ENCODE measurements at regions not wholly inside any gene's neighbourhood (a gene's known extent, or its start where the extent isn't known, plus 50 kb on each side); places are given as distances from the start of the nearest gene placed in this dataset.

- DNase-seq (ENCODE audit: low spot score), result no peak
- in situ Hi-C loops (cut with MboI; ENCODE audit: low pct_unique_long_range_greater_than_20kb, low sequenced_read_pairs, unreplicated experiment), result no loop called here
- TF ChIP-seq CTCF (IDR thresholded peaks at IDR 0.05; ENCODE audit: extremely low read depth, insufficient read depth, missing control alignments), result no peak
Observed at GRCh38 chr16:86221085-86221484, 289.2 kb upstream of the FOXF1 start.

- TF ChIP-seq CTCF (IDR thresholded peaks at IDR 0.05; ENCODE audit: extremely low read depth, insufficient read depth, missing control alignments), result no peak
- no peak for DNase-seq (ENCODE audit: low spot score)
- in situ Hi-C loops (cut with MboI; ENCODE audit: low pct_unique_long_range_greater_than_20kb, low sequenced_read_pairs, unreplicated experiment), result no loop called here
Observed at GRCh38 chr16:86222547-86222946, 287.8 kb upstream of the FOXF1 start.

- no peak for DNase-seq (ENCODE audit: low spot score)
- TF ChIP-seq CTCF (IDR thresholded peaks at IDR 0.05; ENCODE audit: extremely low read depth, insufficient read depth, missing control alignments), result no peak
- in situ Hi-C loops (cut with MboI; ENCODE audit: low pct_unique_long_range_greater_than_20kb, low sequenced_read_pairs, unreplicated experiment), result no loop called here
Observed at GRCh38 chr16:86222965-86223551, 287.3 kb upstream of the FOXF1 start.

- in situ Hi-C loops (cut with MboI; ENCODE audit: low pct_unique_long_range_greater_than_20kb, low sequenced_read_pairs, unreplicated experiment), result no loop called here
- no peak for DNase-seq (ENCODE audit: low spot score)
Observed at GRCh38 chr16:86224126-86224525, 286.2 kb upstream of the FOXF1 start.

GRCh38 chr16:86224629-86225028 is 285.7 kb upstream of the FOXF1 start:
- no peak for DNase-seq (ENCODE audit: low spot score)
- TF ChIP-seq CTCF (IDR thresholded peaks at IDR 0.05; ENCODE audit: extremely low read depth, insufficient read depth, missing control alignments), result no peak
- in situ Hi-C loops (cut with MboI; ENCODE audit: low pct_unique_long_range_greater_than_20kb, low sequenced_read_pairs, unreplicated experiment), result no loop called here

More at GRCh38 chr16:86224126-86224525, 286.2 kb upstream of the FOXF1 start:
- TF ChIP-seq CTCF (IDR thresholded peaks at IDR 0.05; ENCODE audit: extremely low read depth, insufficient read depth, missing control alignments), result no peak

GRCh38 chr16:86225905-86226371 is 284.4 kb upstream of the FOXF1 start:
- no peak for TF ChIP-seq CTCF (IDR thresholded peaks at IDR 0.05; ENCODE audit: extremely low read depth, insufficient read depth, missing control alignments)
- in situ Hi-C loops (cut with MboI; ENCODE audit: low pct_unique_long_range_greater_than_20kb, low sequenced_read_pairs, unreplicated experiment), result no loop called here
- no peak for DNase-seq (ENCODE audit: low spot score)

Data from GM13977 (cell line).